GM18505 (cell line): ENCODE measurements at regions not wholly inside any gene's neighbourhood (a gene's known extent, or its start where the extent isn't known, plus 50 kb on each side); places are given as distances from the start of the nearest gene placed in this dataset.
"Not testable (repeated sequence)": the region's sequence is repeated elsewhere in the genome, so short reads cannot be mapped to it uniquely, and the experiment has no call there.

ENCODE experiments used
- ATAC-seq: cut with Tn5 transposase; IDR thresholded peaks from one replicate; pipeline ENCODE4 v1.9.1; 2021; ENCODE audit not compliant: unreplicated experiment
- POLR2A ChIP-seq: IDR thresholded peaks from 4 replicates; pipeline ENCODE4 v1.6.1; 2011; ENCODE audit warnings: borderline replicate concordance; ENCODE audit not compliant: insufficient read depth, insufficient read length; ENCODE audit errors: extremely low read depth

- ATAC-seq, result no peak
- no peak for TF ChIP-seq POLR2A
Measured at GRCh38 chr3:4158329-4158728, 144.8 kb upstream of the SETMAR start.

GRCh38 chr3:4162096-4162495 lies 141.1 kb upstream of the SETMAR start:
- no peak for TF ChIP-seq POLR2A
- no peak for ATAC-seq

GRCh38 chr3:4163011-4163410 lies 140.2 kb upstream of the SETMAR start:
- no peak for TF ChIP-seq POLR2A
- no peak for ATAC-seq

GRCh38 chr3:4166540-4166939 lies 136.6 kb upstream of the SETMAR start:
- no peak for ATAC-seq
- TF ChIP-seq POLR2A, result no peak

- not testable (repeated sequence) for ATAC-seq
Measured at GRCh38 chr3:4167230-4167629, 135.9 kb upstream of the SETMAR start.

- ATAC-seq, result no peak
- no peak for TF ChIP-seq POLR2A
Measured at GRCh38 chr3:4174791-4175190, 128.4 kb upstream of the SETMAR start.

GRCh38 chr3:4191971-4192370 lies 111.2 kb upstream of the SETMAR start:
- TF ChIP-seq POLR2A, result no peak
- no peak for ATAC-seq

- no peak for ATAC-seq
- no peak for TF ChIP-seq POLR2A
Measured at GRCh38 chr3:4195006-4195405, 108.2 kb upstream of the SETMAR start.

GRCh38 chr3:4196506-4197147 lies 106.5 kb upstream of the SETMAR start:
- ATAC-seq, result no peak
- no peak for TF ChIP-seq POLR2A

GRCh38 chr3:4197670-4198069 lies 105.5 kb upstream of the SETMAR start:
- no peak for TF ChIP-seq POLR2A
- ATAC-seq, result no peak

- no peak for TF ChIP-seq POLR2A
Measured at GRCh38 chr3:4198491-4198890, 104.7 kb upstream of the SETMAR start.

GRCh38 chr3:4204776-4205175 lies 98.4 kb upstream of the SETMAR start:
- ATAC-seq, result not testable (repeated sequence)

More at GRCh38 chr3:4198491-4198890, 104.7 kb upstream of the SETMAR start:
- no peak for ATAC-seq

- no peak for ATAC-seq
- TF ChIP-seq POLR2A, result no peak
Measured at GRCh38 chr3:4207672-4208071, 95.5 kb upstream of the SETMAR start.

GRCh38 chr3:4208556-4208955 lies 94.6 kb upstream of the SETMAR start:
- no peak for ATAC-seq
- no peak for TF ChIP-seq POLR2A

GRCh38 chr3:4211610-4212009 lies 91.6 kb upstream of the SETMAR start:
- no peak for ATAC-seq
- no peak for TF ChIP-seq POLR2A

- not testable (repeated sequence) for ATAC-seq
Measured at GRCh38 chr3:4213420-4213819, 89.7 kb upstream of the SETMAR start.

GRCh38 chr3:4216974-4217373 lies 86.2 kb upstream of the SETMAR start:
- not testable (repeated sequence) for ATAC-seq
